SK-N-SH (cell line): ENCODE measurements at regions not wholly inside any gene's neighbourhood (a gene's known extent, or its start where the extent isn't known, plus 50 kb on each side); places are given as distances from the start of the nearest gene placed in this dataset.

ENCODE experiments used
- CTCF ChIA-PET: fragments of 300-600, 350-600 bp; formaldehyde crosslinking; extraction: SDS; loops from one replicate; lab custom pipeline; 2021; lab: Yijun Ruan, JAX
- POLR2A ChIA-PET: fragments of 350-600 bp; sonication (Branson Sonifier 250); formaldehyde crosslinking; extraction: SDS; loops from one replicate; lab custom pipeline; 2020; ENCODE audit warnings: antibody characterized with exemption, inconsistent platforms; lab: Yijun Ruan, JAX
- DNase-seq: peaks from one replicate; pipeline ENCODE4 v3.0.0; 2012
- H2AFZ ChIP-seq: fragments of 200-600 bp; sonication (generic); 2 replicates; pipeline ENCODE4 v1.8.1; 2016; ENCODE audit warnings: antibody characterized with exemption, mild to moderate bottlenecking, low read depth
- H3F3A ChIP-seq: fragments of 200-600 bp; sonication (generic); replicated peaks from 2 replicates; pipeline ENCODE3; 2016; ENCODE audit warnings: antibody characterized with exemption, mild to moderate bottlenecking; ENCODE audit not compliant: insufficient read depth
- H3K27ac ChIP-seq, 2 experiments: fragments of 200-500 bp in 1 of 2; fragments of 200-600 bp in 1 of 2; sonication (Bioruptor generic) in 1 of 2; sonication (generic), shearing (Covaris generic) in 1 of 2; 2 replicates each; pipeline versions ENCODE4 v1.5.1 to v1.6.1; 2014 to 2016; ENCODE audit warnings: low read depth in 2 of 2, inconsistent platforms in 1 of 2, low read length in 1 of 2, mild to moderate bottlenecking in 1 of 2, mixed read lengths in 1 of 2
- H3K27me3 ChIP-seq: fragments of 200-600 bp; sonication (generic), shearing (Covaris generic); 2 replicates; pipeline ENCODE4 v1.6.1; 2016; ENCODE audit warnings: mixed run types; ENCODE audit not compliant: insufficient read depth
- H3K36me3 ChIP-seq, 2 experiments: fragments of 200-500 bp in 1 of 2; fragments of 200-600 bp in 1 of 2; sonication (Bioruptor generic) in 1 of 2; sonication (generic) in 1 of 2; replicated peaks in 1 of 2; 2 replicates each; pipeline versions ENCODE3 to v1.5.1; 2014 to 2016; ENCODE audit warnings: low read length in 1 of 2, mild to moderate bottlenecking in 1 of 2; ENCODE audit not compliant: insufficient read depth in 2 of 2, control insufficient read depth in 1 of 2
- H3K4me1 ChIP-seq, 2 experiments: fragments of 200-500 bp in 1 of 2; fragments of 200-600 bp in 1 of 2; sonication (Bioruptor generic) in 1 of 2; sonication (generic), shearing (Covaris generic) in 1 of 2; 2 replicates each; pipeline versions ENCODE4 v1.5.1 to v1.6.1; 2014 to 2016; ENCODE audit warnings: low read depth in 1 of 2, low read length in 1 of 2, mixed run types in 1 of 2; ENCODE audit not compliant: insufficient read depth in 2 of 2, control insufficient read depth in 1 of 2
- H3K4me2 ChIP-seq: fragments of 200-600 bp; sonication (generic), shearing (Covaris generic); 2 replicates; pipeline ENCODE4 v1.6.1; 2017; ENCODE audit warnings: mixed run types
- H3K4me3 ChIP-seq, 2 experiments: fragments of 200-500 bp in 1 of 2; fragments of 200-600 bp in 1 of 2; sonication (Bioruptor generic) in 1 of 2; sonication (generic), shearing (Covaris generic) in 1 of 2; 2 replicates each; pipeline versions ENCODE4 v1.5.1 to v1.8.1; 2014 to 2016; ENCODE audit warnings: low read depth in 2 of 2, inconsistent platforms in 1 of 2, low read length in 1 of 2, mild to moderate bottlenecking in 1 of 2, mixed read lengths in 1 of 2, moderate library complexity in 1 of 2
- H3K79me2 ChIP-seq: fragments of 200-600 bp; sonication (generic); 2 replicates; pipeline ENCODE4 v1.8.1; 2017; ENCODE audit warnings: mild to moderate bottlenecking; ENCODE audit not compliant: insufficient read depth
- H3K9ac ChIP-seq: fragments of 200-600 bp; sonication (generic); 2 replicates; pipeline ENCODE4 v1.6.1; 2017; ENCODE audit warnings: mixed run types
- H3K9me2 ChIP-seq: fragments of 200-600 bp; sonication (generic); 2 replicates; pipeline ENCODE4 v1.6.1; 2017; ENCODE audit warnings: mixed run types
- H3K9me3 ChIP-seq: fragments of 200-600 bp; sonication (generic); 2 replicates; pipeline ENCODE4 v1.6.1; 2017; ENCODE audit warnings: mixed run types, mild to moderate bottlenecking, moderate library complexity
- H4K20me1 ChIP-seq: fragments of 200-600 bp; sonication (generic); 2 replicates; pipeline ENCODE4 v1.6.1; 2017; ENCODE audit warnings: mild to moderate bottlenecking, mixed run types; ENCODE audit not compliant: insufficient read depth
- CHD2 ChIP-seq: fragments of 150-350 bp; IDR thresholded peaks from 2 replicates; pipeline ENCODE4 v1.6.1; 2018; ENCODE audit warnings: low read length; ENCODE audit not compliant: partially characterized antibody
- FOSL2 ChIP-seq: IDR thresholded peaks from 2 replicates; pipeline ENCODE4 v1.4.0; 2012; ENCODE audit warnings: low read depth, mild to moderate bottlenecking, moderate library complexity, borderline replicate concordance
- RCOR1 ChIP-seq: fragments of 150-350 bp; IDR thresholded peaks from 2 replicates; pipeline ENCODE4 v1.6.1; 2017; ENCODE audit warnings: antibody characterized with exemption, low read length
- RXRA ChIP-seq: IDR thresholded peaks from 2 replicates; pipeline ENCODE4 v1.4.0; 2012; ENCODE audit warnings: low read depth, mild to moderate bottlenecking, borderline replicate concordance
- TAF1 ChIP-seq: IDR thresholded peaks from 2 replicates; pipeline ENCODE4 v1.6.1; 2012; ENCODE audit warnings: low read depth, mild to moderate bottlenecking, low read length, moderate library complexity, borderline replicate concordance
- WGBS: methylation state at CpG from one replicate; pipeline ENCODE4 v1.1.6; 2017; ENCODE audit warnings: low lambda C conversion rate; 5-methylcytosine and 5-hydroxymethylcytosine counted together
- TF ChIP-seq, protein P1 (sequence below): IDR thresholded peaks from 2 replicates; pipeline ENCODE4 v1.4.0; 2012; ENCODE audit warnings: low read depth, borderline replicate concordance
- TF ChIP-seq, protein P2 (sequence below): fragments of 150-350 bp; IDR thresholded peaks from 2 replicates; pipeline ENCODE4 v1.6.1; 2016; ENCODE audit warnings: mild to moderate bottlenecking, low read depth, low read length
- TF ChIP-seq, protein P3 (sequence below): IDR thresholded peaks from 2 replicates; pipeline ENCODE4 v1.4.0; 2012; ENCODE audit warnings: low read depth, borderline replicate concordance
- TF ChIP-seq, protein P4 (sequence below): IDR thresholded peaks from 2 replicates; pipeline ENCODE4 v1.4.0; 2012; ENCODE audit warnings: low read depth
- TF ChIP-seq, protein P5 (sequence below): IDR thresholded peaks from 2 replicates; pipeline ENCODE4 v1.6.1; 2012; ENCODE audit warnings: mild to moderate bottlenecking, low read depth, low read length, moderate library complexity

DNA sequence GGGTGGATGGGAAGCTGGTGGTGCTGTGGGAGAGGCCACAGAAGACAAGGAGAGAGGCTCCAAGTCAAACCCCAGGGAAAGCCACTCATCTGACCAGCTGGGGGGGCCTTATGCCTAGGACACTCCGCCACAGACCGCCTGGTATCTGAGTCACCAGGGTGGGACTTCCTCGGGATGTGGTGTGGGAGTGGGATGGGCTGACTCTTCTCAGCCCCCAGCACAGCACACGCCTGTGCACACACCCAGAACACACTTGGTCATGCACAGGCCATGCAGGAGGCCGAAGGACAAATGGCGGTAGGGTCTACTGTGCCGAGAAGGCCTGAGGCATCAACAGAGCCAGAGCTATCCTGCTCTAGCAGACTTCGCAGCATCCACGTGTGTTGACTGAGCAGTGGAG is 136.4 kb downstream of the INHBB start (continued):
- TF ChIP-seq, protein P1, sequence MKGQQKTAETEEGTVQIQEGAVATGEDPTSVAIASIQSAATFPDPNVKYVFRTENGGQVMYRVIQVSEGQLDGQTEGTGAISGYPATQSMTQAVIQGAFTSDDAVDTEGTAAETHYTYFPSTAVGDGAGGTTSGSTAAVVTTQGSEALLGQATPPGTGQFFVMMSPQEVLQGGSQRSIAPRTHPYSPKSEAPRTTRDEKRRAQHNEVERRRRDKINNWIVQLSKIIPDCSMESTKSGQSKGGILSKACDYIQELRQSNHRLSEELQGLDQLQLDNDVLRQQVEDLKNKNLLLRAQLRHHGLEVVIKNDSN, result no peak
- TF ChIP-seq RXRA (no peak), CHD2 (no peak)
- TF ChIP-seq, protein P2, sequence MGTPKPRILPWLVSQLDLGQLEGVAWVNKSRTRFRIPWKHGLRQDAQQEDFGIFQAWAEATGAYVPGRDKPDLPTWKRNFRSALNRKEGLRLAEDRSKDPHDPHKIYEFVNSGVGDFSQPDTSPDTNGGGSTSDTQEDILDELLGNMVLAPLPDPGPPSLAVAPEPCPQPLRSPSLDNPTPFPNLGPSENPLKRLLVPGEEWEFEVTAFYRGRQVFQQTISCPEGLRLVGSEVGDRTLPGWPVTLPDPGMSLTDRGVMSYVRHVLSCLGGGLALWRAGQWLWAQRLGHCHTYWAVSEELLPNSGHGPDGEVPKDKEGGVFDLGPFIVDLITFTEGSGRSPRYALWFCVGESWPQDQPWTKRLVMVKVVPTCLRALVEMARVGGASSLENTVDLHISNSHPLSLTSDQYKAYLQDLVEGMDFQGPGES, result no peak

DNA sequence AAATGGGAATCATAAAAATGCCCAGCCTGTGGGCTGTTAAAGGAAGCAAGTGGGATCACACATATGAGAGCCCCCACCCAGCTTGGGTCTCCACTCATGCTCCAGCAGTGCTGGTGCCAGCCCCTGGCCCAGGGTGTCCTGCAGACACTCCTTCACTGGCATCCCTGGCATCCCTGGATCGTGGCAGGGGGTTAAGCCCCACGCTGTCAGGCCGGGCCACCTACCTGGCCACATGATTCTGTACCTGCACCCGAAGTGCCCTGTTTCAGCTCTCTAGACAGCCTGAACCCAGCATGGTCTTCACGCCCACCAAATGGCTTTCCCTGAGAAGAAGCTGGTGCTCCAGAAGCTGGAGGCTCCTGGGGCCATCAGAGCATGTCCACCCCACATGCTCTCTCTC is 137.4 kb downstream of the INHBB start:
- no peak overlapping the region for H2AFZ ChIP-seq
- H3K36me3 ChIP-seq, result no peaks in the 10 kb centered on the region
- H3K27ac ChIP-seq, result no peak overlapping the region
- H3K4me1 ChIP-seq, result no peaks in the 10 kb centered on the region
- ChIA-PET POLR2A (no interaction called here), CTCF (no interaction called here)
- H3K79me2 ChIP-seq, result no peaks in the 10 kb centered on the region
- no peak for DNase-seq
- H3K27me3 ChIP-seq, result no peaks in the 10 kb centered on the region; the same call in 1 of the 2 replicates
- no peak for TF ChIP-seq RCOR1
- TF ChIP-seq FOSL2, result no peak
- TF ChIP-seq, protein P3, sequence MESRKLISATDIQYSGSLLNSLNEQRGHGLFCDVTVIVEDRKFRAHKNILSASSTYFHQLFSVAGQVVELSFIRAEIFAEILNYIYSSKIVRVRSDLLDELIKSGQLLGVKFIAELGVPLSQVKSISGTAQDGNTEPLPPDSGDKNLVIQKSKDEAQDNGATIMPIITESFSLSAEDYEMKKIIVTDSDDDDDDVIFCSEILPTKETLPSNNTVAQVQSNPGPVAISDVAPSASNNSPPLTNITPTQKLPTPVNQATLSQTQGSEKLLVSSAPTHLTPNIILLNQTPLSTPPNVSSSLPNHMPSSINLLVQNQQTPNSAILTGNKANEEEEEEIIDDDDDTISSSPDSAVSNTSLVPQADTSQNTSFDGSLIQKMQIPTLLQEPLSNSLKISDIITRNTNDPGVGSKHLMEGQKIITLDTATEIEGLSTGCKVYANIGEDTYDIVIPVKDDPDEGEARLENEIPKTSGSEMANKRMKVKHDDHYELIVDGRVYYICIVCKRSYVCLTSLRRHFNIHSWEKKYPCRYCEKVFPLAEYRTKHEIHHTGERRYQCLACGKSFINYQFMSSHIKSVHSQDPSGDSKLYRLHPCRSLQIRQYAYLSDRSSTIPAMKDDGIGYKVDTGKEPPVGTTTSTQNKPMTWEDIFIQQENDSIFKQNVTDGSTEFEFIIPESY, result no peak
- TF ChIP-seq TAF1, result no peak
- TF ChIP-seq, protein P4, sequence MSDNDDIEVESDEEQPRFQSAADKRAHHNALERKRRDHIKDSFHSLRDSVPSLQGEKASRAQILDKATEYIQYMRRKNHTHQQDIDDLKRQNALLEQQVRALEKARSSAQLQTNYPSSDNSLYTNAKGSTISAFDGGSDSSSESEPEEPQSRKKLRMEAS, result no peak
- TF ChIP-seq, protein P5, sequence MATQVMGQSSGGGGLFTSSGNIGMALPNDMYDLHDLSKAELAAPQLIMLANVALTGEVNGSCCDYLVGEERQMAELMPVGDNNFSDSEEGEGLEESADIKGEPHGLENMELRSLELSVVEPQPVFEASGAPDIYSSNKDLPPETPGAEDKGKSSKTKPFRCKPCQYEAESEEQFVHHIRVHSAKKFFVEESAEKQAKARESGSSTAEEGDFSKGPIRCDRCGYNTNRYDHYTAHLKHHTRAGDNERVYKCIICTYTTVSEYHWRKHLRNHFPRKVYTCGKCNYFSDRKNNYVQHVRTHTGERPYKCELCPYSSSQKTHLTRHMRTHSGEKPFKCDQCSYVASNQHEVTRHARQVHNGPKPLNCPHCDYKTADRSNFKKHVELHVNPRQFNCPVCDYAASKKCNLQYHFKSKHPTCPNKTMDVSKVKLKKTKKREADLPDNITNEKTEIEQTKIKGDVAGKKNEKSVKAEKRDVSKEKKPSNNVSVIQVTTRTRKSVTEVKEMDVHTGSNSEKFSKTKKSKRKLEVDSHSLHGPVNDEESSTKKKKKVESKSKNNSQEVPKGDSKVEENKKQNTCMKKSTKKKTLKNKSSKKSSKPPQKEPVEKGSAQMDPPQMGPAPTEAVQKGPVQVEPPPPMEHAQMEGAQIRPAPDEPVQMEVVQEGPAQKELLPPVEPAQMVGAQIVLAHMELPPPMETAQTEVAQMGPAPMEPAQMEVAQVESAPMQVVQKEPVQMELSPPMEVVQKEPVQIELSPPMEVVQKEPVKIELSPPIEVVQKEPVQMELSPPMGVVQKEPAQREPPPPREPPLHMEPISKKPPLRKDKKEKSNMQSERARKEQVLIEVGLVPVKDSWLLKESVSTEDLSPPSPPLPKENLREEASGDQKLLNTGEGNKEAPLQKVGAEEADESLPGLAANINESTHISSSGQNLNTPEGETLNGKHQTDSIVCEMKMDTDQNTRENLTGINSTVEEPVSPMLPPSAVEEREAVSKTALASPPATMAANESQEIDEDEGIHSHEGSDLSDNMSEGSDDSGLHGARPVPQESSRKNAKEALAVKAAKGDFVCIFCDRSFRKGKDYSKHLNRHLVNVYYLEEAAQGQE, result no peak
- H3K9me2 ChIP-seq, result no peaks in the 10 kb centered on the region
- H3K4me2 ChIP-seq, result no peak overlapping the region
- no peak overlapping the region for H3K4me3 ChIP-seq
- H3K9me3 ChIP-seq, result no peaks in the 10 kb centered on the region
- H3K9ac ChIP-seq, result no peak overlapping the region
- H3F3A ChIP-seq, result no peaks in the 10 kb centered on the region
- 40% methylated on average over 1 of the region's 5 CpGs for WGBS
- H4K20me1 ChIP-seq, result no peaks in the 10 kb centered on the region
